ENCODE measurements at regions not wholly inside any gene's neighbourhood (a gene's known extent, or its start where the extent isn't known, plus 50 kb on each side); places are given as distances from the start of the nearest gene placed in this dataset.

DNA sequence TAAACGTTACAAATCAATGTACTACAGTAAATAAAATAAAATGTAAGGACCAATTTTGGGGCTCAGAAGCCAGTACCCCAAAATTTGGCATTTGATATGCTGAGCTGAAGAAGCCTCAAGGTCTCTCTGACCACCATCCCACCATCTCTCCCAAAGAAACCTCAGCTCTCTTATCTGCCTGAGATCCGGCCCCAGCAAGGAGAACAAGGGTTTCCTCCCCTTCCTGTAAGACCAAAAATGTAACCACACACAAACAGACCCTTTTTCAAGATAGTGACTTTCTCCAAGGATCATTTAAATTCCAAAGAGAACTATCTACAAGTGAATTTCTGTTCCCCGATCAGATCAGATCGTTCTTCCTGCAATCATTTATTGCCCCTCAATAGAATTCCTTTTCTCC, 68.1 kb upstream of the SLC45A1 start:
- no peak for DNase-seq (ENCODE audit: low spot score)
- Histone ChIP-seq H3K4me1 (ENCODE audit: control insufficient read depth in 1 of 2, low read depth in 2 of 2) (peaks cover 0 to 11% of the 10 kb centered on the region in 2 donors), H3K9me3 (no peaks in the 10 kb centered on the region), H3K27ac (no peak overlapping the region), H3K4me3 (no peak overlapping the region), H3K27me3 (replicated peaks; ENCODE audit: insufficient read depth) (no peaks in the 10 kb centered on the region), H3K36me3 (no peaks in the 10 kb centered on the region)
- no peak for ATAC-seq (ENCODE audit: insufficient number of reproducible peaks, low FRiP score, low read depth)
- no peak for TF ChIP-seq CTCF (IDR thresholded peaks at IDR 0.05)

GRCh38 chr1:8247811-8248436, 70.0 kb upstream of the SLC45A1 start:
- no peak for TF ChIP-seq CTCF (IDR thresholded peaks at IDR 0.05)
- no peak overlapping the region for H3K4me3 ChIP-seq
- no peak overlapping the region for H3K27ac ChIP-seq
- no peaks in the 10 kb centered on the region for H3K27me3 ChIP-seq (replicated peaks; ENCODE audit: insufficient read depth)
- DNase-seq (ENCODE audit: low spot score) = no peak
- no peaks in the 10 kb centered on the region for H3K9me3 ChIP-seq
- no peaks in the 10 kb centered on the region for H3K36me3 ChIP-seq
- no peak for ATAC-seq (ENCODE audit: insufficient number of reproducible peaks, low FRiP score, low read depth)
- H3K4me1 ChIP-seq (ENCODE audit: control insufficient read depth in 1 of 2, low read depth in 2 of 2) = peaks cover 0 to 11% of the 10 kb centered on the region in 2 donors

DNA sequence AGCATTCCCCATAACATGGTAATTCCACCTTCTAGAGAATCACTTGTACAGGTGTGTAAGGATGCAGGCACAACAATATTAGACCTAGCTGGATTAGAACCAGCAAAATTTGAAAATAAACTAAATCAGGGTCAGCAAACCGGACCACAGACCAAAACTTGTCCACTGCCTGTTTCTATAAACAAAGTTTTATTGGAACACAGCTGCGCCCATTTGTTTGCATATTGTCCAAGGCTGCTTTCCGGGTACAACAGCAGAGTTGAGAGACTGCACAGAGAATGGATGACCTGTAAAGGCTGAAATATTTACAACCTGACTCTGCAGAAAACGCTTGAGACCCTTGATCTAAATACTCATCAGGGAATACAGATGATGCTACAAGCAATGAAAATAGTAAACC, 73.6 kb upstream of the SLC45A1 start:
- Histone ChIP-seq H3K4me1 (ENCODE audit: control insufficient read depth in 1 of 2, low read depth in 2 of 2) (no peaks in the 10 kb centered on the region), H3K9me3 (no peaks in the 10 kb centered on the region), H3K4me3 (no peak overlapping the region), H3K27ac (no peak overlapping the region), H3K36me3 (no peaks in the 10 kb centered on the region), H3K27me3 (replicated peaks; ENCODE audit: insufficient read depth) (no peaks in the 10 kb centered on the region)
- ATAC-seq (ENCODE audit: insufficient number of reproducible peaks, low FRiP score, low read depth) (no peak), DNase-seq (ENCODE audit: low spot score) (no peak)
- TF ChIP-seq CTCF (IDR thresholded peaks at IDR 0.05) = no peak

- H3K36me3 ChIP-seq = no peaks in the 10 kb centered on the region
- ATAC-seq (ENCODE audit: insufficient number of reproducible peaks, low FRiP score, low read depth) = no peak
- no peaks in the 10 kb centered on the region for H3K9me3 ChIP-seq
- H3K4me3 ChIP-seq = no peak overlapping the region
- no peak for DNase-seq (ENCODE audit: low spot score)
- peaks cover 3 to 10% of the 10 kb centered on the region in 2 donors for H3K4me1 ChIP-seq (ENCODE audit: control insufficient read depth in 1 of 2, low read depth in 2 of 2)
- no peak for TF ChIP-seq CTCF (IDR thresholded peaks at IDR 0.05)
- H3K27me3 ChIP-seq (replicated peaks; ENCODE audit: insufficient read depth) = no peaks in the 10 kb centered on the region
- H3K27ac ChIP-seq = no peak overlapping the region
Observed at GRCh38 chr1:8242498-8242897, 75.4 kb upstream of the SLC45A1 start.

GRCh38 chr1:8241417-8242014, 76.4 kb upstream of the SLC45A1 start:
- DNase-seq (ENCODE audit: low spot score) = no peak

More at GRCh38 chr1:8241417-8242014, 76.4 kb upstream of the SLC45A1 start:
- Histone ChIP-seq H3K4me1 (ENCODE audit: control insufficient read depth in 1 of 2, low read depth in 2 of 2) (peaks cover 3 to 10% of the 10 kb centered on the region in 2 donors), H3K27ac (no peak overlapping the region), H3K9me3 (no peaks in the 10 kb centered on the region), H3K36me3 (no peaks in the 10 kb centered on the region), H3K27me3 (replicated peaks; ENCODE audit: insufficient read depth) (no peaks in the 10 kb centered on the region), H3K4me3 (no peak overlapping the region)
- no peak for TF ChIP-seq CTCF (IDR thresholded peaks at IDR 0.05)
- no peak for ATAC-seq (ENCODE audit: insufficient number of reproducible peaks, low FRiP score, low read depth)

Measured in thoracic aorta (tissue), 2 donors.